Ovary (tissue), 3 donors: ENCODE measurements at regions not wholly inside any gene's neighbourhood (a gene's known extent, or its start where the extent isn't known, plus 50 kb on each side); places are given as distances from the start of the nearest gene placed in this dataset.

Source experiments
- CTCF ChIP-seq, 3 donors: fragments of 450-650 bp in 2 of 3; fragments of 200-600 bp in 1 of 3; IDR thresholded peaks; one replicate each; pipeline versions ENCODE4 v1.5.1 to v1.8.0; 2016 to 2022; ENCODE audit warnings: antibody characterized with exemption in 3 of 3, mild to moderate bottlenecking in 1 of 3
- EP300 ChIP-seq: sonication (generic); formaldehyde crosslinking; IDR thresholded peaks from one replicate; pipeline ENCODE4 v1.6.1; 2017; ENCODE audit warnings: antibody characterized with exemption
- POLR2A ChIP-seq: fragments of 450-650 bp; IDR thresholded peaks from one replicate; pipeline ENCODE4 v1.6.1; 2017; ENCODE audit warnings: antibody characterized with exemption, mild to moderate bottlenecking, moderate library complexity
- donor health status: DM: no; HTN: no; CAD: no.

- TF ChIP-seq POLR2A (no peak), CTCF (IDR thresholded peaks at IDR 0.05) (no peak), EP300 (no peak)
These were observed 250.7 kb downstream of the SATB2 start for GRCh38 chr2:199207011-199207410.
